HG02623 (cell line): ENCODE measurements at regions not wholly inside any gene's neighbourhood (a gene's known extent, or its start where the extent isn't known, plus 50 kb on each side); places are given as distances from the start of the nearest gene placed in this dataset.
"Not testable (repeated sequence)": the region's sequence is repeated elsewhere in the genome, so short reads cannot be mapped to it uniquely, and the experiment has no call there.

Source experiments
- ATAC-seq: cut with Tn5 transposase; IDR thresholded peaks from one replicate; pipeline ENCODE4 v1.9.1; 2021; ENCODE audit warnings: moderate library complexity; ENCODE audit not compliant: unreplicated experiment

DNA sequence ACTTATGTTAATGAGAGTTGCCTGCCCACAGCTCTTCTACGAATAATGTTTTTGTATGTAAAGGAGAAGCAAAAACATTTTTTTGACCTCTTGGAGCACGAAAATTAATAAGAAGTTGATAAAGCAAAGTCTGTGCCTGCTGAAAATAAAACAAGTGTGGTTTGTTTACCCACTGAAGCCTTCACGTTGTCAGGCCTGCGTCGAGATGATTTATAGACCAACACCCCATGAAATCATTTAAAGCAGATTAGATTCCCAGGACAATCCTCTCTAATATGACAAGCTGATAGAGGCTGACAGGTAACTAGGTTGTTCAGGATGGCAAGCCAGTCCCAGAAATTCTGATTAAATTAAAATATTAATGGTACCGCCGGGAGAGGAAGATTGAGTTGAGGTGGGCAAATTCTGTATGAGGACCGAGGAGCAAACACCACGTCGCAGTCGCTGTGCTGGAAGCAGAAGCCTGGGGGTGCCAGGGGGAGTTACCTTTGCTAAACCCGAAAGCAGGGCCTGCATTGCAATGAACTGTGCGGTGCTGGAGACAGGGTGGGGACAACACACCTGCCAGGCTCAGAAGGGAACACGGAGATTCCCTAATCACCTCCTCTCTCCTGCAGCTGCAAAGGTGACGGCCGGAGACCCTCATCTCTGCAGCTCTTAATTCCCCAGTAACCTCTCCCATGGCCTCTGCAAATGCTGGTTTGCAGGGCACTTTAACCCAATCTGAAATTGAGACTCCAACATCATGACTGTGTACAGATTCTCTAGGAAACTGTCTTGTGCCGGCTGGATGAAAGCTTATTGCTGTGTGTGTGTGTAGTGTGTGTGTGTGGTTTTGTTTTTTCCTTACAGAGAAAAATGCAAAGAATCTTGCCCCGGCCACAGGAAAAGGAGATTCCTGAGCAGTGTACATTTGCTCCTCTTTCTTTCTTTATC, 2805.9 kb downstream of the RPIA start:
- ATAC-seq: not testable (repeated sequence)

DNA sequence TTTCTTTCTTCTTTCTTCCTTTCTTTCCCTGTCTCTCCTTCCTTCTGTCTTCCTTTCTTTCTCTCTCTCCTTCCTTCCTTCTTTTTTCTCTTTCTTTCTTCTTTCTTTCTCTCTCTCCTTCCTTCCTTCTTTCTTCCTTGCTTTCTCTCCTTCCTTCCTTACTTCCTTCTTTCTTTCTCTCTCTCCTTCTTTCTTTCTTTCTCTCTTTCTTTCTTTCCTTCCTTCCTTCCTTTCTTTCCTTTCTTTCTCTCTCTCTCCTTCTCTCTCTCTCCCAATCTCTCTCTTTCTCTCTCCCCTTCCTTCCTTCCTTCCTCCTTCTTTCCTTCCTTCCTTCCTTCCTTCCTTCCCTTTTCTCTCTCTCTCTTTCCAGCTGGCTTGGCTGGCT, 2806.6 kb downstream of the RPIA start:
- ATAC-seq: not testable (repeated sequence)

GRCh38 chr2:91498513-91499250, 2807.2 kb downstream of the RPIA start:
- not testable (repeated sequence) for ATAC-seq

DNA sequence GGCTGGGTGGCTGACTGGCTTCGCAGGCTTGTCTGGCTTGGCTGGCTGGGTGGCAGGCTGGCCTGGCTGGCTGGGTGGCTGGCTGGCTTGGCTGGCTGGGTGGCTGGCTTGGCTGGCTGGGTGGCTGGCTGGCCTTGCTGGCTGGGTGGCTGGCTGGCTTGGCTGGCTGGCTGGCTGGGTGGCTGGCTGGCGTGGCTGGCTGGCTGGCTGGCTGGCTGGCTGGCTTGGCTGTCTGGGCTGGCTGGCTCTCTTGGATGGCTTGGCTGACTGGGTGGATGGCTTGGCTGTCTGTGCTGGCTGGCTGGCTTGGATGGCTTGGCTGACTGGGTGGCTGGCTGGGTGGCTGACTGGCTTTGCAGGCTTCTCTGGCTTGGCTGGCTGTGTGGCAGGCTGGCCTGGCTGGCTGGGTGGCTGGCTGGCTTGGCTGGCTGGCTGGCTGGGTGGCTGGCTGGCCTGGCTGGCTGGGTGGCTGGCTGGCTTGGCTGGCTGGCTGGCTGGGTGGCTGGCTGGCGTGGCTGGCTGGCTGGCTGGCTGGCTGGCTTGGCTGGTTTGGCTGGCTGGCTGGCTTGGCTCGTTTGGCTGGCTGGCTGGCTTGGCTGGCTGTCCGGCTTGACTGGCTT, 2808.1 kb downstream of the RPIA start:
- ATAC-seq: not testable (repeated sequence)

DNA sequence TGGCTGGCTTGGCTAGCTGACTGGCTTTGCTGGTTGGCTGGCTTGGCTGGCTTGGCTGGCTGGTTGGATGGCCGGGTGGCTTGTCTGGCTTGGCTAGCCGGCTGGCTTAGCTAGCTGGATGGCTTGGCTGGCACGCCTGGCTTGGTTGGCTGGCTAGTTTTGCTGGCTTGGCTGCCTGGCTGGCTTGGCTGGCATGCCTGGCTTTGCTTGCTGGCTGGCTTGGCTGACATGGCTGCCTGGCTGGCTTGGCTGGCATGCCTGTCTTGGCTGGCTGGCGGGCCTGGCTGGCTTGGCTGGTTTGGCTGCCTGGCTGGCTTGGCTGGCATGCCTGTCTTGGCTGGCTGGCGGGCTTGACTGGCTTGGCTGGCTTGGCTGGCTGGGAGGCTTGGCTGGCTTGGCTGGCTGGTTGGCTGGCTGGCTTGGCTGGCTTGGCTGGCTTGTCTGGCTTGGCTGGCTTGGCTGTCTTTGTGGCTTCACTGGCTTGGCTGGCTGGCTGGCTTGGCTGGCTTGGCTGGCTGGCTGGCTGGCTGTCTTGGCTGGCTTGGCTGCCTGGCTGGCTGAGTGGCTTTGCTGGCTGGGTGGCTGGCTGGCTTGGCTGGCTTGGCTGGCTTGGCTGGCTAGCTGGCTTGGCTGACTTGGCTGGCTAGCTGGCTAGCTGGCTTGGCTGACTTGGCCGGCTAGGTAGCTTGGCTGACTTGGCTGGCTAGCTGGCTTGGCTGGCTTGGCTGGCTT, 2808.9 kb downstream of the RPIA start:
- not testable (repeated sequence) for ATAC-seq

DNA sequence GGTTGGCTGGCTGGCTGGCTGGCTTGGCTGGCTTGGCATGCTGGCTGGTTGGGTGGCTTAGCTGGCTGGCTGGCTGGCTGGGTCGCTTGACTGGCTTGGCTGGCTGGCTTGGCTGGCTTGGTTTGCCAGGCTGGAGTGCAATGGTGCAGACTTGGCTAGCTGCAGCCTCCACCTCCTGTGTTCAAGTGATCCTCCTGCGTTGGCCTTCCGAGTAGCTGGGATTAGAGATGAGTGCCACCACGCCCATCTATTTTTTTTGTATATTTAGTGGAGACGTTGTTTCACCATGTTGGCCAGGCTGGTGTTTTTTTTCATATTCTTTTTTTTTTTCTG, 2809.5 kb downstream of the RPIA start:
- not testable (repeated sequence) for ATAC-seq

GRCh38 chr2:91501481-91502080, 2810.1 kb downstream of the RPIA start:
- ATAC-seq: not testable (repeated sequence)

DNA sequence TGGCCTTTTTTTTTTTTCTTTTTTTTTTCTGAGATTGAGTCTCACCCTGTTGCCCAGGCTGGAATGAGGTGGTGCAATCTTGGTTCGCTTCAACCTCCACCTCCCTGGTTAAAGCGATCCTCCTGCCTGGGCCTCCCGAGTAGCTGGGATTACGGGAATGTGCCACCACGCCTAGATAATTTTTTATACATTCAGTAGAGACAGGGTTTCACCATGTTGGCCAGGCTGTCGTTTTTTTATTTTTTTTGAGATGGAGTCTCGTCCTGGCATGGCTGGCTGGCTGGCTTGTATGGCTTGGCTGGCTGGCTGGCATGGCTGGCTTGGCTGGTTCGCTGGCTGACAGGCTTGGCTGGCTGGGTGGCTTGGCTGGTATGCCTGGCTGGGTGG, 2812.1 kb downstream of the RPIA start:
- not testable (repeated sequence) for ATAC-seq

GRCh38 chr2:91503959-91504741, 2812.7 kb downstream of the RPIA start:
- not testable (repeated sequence) for ATAC-seq

DNA sequence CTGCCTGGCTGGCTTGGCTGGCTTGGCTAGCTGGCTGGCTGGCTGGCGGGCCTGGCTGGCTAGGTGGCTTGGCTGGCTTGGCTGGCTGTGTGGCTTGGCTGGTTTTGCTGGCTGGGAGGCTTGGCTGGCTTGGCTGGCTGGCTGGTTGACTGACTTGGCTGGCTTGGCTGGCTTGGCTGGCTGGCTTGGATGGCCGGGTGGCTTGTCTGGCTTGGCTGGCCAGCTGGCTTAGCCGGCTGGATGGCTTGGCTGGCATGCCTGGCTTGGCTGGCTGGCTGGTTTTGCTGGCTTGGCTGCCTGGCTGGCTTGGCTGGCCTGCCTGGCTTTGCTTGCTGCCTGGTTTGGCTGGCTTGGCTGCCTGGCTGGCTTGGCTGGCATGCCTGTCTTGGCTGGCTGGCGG, 2817.3 kb downstream of the RPIA start:
- not testable (repeated sequence) for ATAC-seq

GRCh38 chr2:91509276-91509675, 2817.8 kb downstream of the RPIA start:
- not testable (repeated sequence) for ATAC-seq

DNA sequence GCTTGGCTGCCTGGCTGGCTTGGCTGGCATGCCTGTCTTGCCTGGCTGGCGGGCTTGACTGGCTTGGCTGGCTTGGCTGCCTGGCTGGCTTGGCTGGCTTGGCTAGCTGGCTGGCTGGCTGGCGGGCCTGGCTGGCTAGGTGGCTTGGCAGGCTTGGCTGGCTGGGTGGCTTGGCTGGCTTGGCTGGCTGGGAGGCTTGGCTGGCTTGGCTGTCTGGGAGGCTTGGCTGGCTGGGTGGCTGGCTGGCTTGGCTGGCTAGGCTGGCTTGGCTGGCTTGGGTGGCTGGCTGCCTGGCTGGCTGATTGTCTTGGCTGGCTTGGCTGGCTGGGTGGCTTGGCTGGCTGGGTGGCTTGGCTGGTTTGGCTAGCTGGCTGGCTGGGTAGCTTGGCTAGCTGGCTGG, 2819.7 kb downstream of the RPIA start:
- ATAC-seq: not testable (repeated sequence)

DNA sequence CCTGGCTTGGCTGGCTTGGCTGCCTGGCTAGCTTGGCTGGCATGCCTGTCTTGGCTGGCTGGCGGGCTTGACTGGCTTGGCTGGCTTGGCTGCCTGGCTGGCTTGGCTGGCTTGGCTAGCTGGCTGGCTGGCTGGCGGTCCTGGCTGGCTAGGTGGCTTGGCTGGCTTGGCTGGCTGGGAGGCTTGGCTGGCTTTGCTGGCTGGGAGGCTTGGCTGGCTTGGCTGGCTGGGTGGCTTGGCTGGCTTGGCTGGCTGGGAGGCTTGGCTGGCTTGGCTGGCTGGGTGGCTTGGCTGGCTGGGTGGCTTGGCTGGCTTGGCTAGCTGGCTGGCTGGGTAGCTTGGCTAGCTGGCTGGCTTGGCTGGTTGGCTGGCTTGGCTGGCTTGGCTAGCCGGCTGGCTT, 2824.5 kb downstream of the RPIA start:
- ATAC-seq: not testable (repeated sequence)

DNA sequence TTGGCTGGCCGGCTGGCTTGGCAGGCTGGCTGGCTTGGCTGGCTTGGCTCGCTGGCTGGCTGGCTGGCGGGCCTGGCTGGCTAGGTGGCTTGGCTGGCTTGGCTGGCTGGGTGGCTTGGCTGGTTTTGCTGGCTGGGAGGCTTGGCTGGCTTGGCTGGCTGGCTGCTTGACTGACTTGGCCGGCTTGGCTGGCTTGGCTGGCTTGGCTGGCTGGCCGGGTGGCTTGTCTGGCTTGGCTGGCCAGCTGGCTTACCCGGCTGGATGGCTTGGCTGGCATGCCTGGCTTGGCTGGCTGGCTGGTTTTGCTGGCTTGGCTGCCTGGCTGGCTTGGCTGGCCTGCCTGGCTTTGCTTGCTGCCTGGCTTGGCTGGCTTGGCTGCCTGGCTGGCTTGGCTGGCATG, 2825.2 kb downstream of the RPIA start:
- ATAC-seq: not testable (repeated sequence)

DNA sequence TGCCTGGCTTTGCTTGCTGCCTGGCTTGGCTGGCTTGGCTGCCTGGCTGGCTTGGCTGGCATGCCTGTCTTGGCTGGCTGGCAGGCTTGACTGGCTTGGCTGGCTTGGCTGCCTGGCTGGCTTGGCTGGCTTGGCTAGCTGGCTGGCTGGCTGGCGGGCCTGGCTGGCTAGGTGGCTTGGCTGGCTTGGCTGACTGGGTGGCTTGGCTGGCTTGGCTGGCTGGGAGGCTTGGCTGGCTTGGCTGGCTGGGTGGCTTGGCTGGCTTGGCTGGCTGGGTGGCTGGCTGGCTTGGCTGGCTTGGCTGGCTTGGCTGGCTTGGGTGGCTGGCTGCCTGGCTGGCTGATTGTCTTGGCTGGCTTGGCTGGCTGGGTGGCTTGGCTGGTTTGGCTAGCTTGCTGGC, 2826.4 kb downstream of the RPIA start:
- not testable (repeated sequence) for ATAC-seq

DNA sequence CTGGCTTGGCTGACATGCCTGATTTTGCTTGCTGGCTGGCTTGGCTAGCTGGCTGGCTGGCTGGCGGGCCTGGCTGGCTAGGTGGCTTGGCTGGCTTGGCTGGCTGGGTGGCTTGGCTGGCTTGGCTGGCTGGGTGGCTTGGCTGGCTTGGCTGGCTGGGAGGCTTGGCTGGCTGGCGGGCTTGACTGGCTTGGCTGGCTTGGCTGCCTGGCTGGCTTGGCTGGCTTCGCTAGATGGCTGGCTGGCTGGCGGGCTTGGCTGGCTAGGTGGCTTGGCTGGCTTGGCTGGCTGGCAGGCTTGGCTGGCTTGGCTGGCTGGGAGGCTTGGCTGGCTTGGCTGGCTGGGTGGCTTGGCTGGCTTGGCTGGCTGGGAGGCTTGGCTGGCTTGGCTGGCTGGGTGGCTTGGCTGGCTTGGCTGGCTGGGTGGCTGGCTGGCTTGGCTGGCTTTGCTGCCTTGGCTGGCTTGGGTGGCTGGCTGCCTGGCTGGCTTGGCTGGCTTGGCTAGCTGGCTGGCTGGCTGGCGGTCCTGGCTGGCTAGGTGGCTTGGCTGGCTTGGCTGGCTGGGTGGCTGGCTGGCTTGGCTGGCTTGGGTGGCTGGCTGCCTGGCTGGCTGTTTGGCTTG, 2827.0 kb downstream of the RPIA start:
- ATAC-seq: not testable (repeated sequence)

- not testable (repeated sequence) for ATAC-seq
Measured at GRCh38 chr2:91519359-91519758, 2827.9 kb downstream of the RPIA start.

- ATAC-seq: not testable (repeated sequence)
Measured at GRCh38 chr2:91519914-91520313, 2828.4 kb downstream of the RPIA start.

GRCh38 chr2:91520523-91520922, 2829.1 kb downstream of the RPIA start:
- not testable (repeated sequence) for ATAC-seq
